ENCODE measurements at regions not wholly inside any gene's neighbourhood (a gene's known extent, or its start where the extent isn't known, plus 50 kb on each side); places are given as distances from the start of the nearest gene placed in this dataset.
"Not testable (repeated sequence)": the region's sequence is repeated elsewhere in the genome, so short reads cannot be mapped to it uniquely, and the experiment has no call there.

DNA sequence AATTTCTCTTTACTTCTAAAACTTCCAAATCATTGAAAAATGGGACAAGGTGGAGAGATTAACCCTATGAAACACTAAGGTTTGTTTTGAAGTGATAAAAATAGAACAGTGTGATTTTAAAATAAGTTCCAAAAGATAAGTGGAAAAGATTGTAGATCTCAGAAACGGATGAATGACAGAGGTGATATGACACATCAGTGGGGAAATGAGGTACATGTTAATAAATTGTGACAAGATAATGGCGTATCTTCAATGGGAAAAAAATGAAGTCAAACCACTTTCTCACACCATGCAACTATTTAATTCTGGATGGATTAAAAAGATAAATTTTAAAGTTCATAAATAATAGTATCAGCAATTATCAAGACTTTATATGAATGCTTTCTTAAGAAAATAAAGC lies 159.7 kb upstream of the VWC2 start:
- TF ChIP-seq, protein P1, sequence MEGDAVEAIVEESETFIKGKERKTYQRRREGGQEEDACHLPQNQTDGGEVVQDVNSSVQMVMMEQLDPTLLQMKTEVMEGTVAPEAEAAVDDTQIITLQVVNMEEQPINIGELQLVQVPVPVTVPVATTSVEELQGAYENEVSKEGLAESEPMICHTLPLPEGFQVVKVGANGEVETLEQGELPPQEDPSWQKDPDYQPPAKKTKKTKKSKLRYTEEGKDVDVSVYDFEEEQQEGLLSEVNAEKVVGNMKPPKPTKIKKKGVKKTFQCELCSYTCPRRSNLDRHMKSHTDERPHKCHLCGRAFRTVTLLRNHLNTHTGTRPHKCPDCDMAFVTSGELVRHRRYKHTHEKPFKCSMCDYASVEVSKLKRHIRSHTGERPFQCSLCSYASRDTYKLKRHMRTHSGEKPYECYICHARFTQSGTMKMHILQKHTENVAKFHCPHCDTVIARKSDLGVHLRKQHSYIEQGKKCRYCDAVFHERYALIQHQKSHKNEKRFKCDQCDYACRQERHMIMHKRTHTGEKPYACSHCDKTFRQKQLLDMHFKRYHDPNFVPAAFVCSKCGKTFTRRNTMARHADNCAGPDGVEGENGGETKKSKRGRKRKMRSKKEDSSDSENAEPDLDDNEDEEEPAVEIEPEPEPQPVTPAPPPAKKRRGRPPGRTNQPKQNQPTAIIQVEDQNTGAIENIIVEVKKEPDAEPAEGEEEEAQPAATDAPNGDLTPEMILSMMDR (IDR thresholded peaks at IDR 0.05; ENCODE audit: unreplicated experiment in 3 of 3), result no peak
- Mint-ChIP-seq H3K27ac (no peak overlapping the region), H3K27me3 (ENCODE audit: low read depth) (no peaks in the 10 kb centered on the region)

DNA sequence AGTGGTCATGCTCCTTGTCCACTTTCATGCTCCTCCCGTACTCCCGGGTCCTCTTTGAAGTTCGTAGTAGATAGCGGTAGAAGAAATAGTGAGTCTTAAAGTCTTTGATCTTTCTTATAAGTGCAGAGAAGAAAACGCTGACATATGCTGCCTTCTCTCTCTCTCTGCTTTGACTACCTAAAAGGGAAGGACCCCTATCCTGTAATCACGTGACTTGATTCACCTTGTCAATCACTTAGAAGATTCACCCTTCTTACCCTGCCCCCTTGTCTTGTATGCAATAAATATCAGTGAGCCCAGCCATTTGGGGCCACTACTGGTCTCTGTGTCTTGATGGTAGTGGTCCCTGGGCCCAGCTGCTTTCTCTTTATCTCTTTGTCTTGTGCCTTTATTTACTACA lies 158.5 kb upstream of the VWC2 start:
- H3K4me1 Mint-ChIP-seq; H3K27ac Mint-ChIP-seq; H3K9me3 Mint-ChIP-seq; H3K27me3 Mint-ChIP-seq (ENCODE audit: low read depth); H3K36me3 Mint-ChIP-seq (ENCODE audit: low read depth); H3K4me3 Mint-ChIP-seq: not testable (repeated sequence)

More for the DNA sequence above, 159.7 kb upstream of the VWC2 start:
- no peaks in the 10 kb centered on the region for H3K36me3 Mint-ChIP-seq (ENCODE audit: low read depth)
- no peak overlapping the region for H3K4me3 Mint-ChIP-seq
- no peaks in the 10 kb centered on the region for H3K4me1 Mint-ChIP-seq
- H3K9me3 Mint-ChIP-seq, result peaks cover 8% of the 10 kb centered on the region

DNA sequence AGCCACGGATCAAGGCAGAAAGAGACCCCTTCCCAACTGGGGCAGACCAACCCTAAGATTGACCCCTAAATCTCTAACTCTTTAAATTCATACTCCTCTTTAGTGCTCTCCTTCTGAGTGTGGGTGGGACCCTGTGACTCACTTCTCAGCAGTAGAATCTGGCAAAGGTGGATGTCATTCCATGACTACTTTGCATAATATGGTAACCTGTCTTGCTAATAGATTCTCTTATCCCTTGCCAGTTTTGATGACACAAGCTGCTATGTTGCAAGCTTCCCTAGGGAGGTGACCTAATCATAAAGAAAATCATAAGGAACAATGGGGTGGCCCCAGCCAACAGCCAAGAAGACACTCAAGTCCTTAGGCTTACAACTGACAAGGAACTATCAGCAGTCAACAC lies 155.4 kb upstream of the VWC2 start:
- H3K9me3 Mint-ChIP-seq, result peaks cover 17% of the 10 kb centered on the region
- H3K27me3 Mint-ChIP-seq (ENCODE audit: low read depth), result no peaks in the 10 kb centered on the region
- no peaks in the 10 kb centered on the region for H3K4me1 Mint-ChIP-seq
- H3K4me3 Mint-ChIP-seq, result no peak overlapping the region
- TF ChIP-seq, protein P1 (IDR thresholded peaks at IDR 0.05; ENCODE audit: unreplicated experiment in 3 of 3), result no peak
- H3K27ac Mint-ChIP-seq, result no peak overlapping the region
- no peaks in the 10 kb centered on the region for H3K36me3 Mint-ChIP-seq (ENCODE audit: low read depth)

DNA sequence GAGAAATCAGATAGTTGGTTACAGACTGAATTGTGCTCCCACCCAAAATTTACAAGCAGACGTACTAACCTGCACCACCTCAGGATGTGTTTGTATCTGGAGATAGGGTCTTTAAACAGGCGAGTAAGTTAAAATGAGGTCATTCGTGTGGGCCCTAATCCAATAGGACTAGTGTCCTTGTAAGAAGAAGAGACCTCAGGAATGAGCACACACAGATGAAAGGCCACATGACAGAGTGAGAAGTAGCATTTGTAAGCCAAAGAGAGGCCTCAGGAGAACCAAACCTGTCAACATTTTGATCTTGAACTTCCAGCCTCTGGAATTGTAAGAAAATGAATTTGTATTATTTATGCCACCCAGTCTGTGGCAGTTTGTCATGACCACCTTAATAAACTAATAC lies 149.5 kb upstream of the VWC2 start:
- Mint-ChIP-seq H3K36me3 (ENCODE audit: low read depth) (no peaks in the 10 kb centered on the region), H3K4me3 (no peak overlapping the region), H3K27ac (no peak overlapping the region), H3K27me3 (ENCODE audit: low read depth) (peaks cover 3% of the 10 kb centered on the region), H3K9me3 (peaks cover 16% of the 10 kb centered on the region), H3K4me1 (no peaks in the 10 kb centered on the region)
- TF ChIP-seq, protein P1 (IDR thresholded peaks at IDR 0.05; ENCODE audit: unreplicated experiment in 3 of 3), result no peak

DNA sequence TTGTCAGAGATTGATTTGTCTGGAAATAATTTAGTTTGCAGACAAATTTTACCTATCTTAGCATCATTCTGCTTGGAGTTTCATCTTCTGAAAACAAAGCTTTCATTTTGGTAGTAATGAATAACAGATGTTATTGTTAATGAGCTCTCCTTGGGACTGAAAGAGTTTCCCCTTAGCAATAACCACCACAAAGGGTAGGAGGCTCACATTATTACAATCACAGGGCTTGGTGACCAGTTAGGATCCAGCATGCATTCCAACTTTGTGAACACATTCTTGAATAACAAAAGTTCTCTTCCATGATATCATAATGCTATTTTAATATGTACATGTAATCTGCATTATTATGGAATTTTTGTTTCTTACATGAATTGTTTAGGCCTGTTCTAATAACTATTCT lies 148.8 kb upstream of the VWC2 start:
- Mint-ChIP-seq H3K27ac (no peak overlapping the region), H3K4me1 (no peaks in the 10 kb centered on the region), H3K9me3 (peaks cover 11% of the 10 kb centered on the region), H3K27me3 (ENCODE audit: low read depth) (peaks cover 3% of the 10 kb centered on the region), H3K4me3 (no peak overlapping the region), H3K36me3 (ENCODE audit: low read depth) (no peaks in the 10 kb centered on the region)
- TF ChIP-seq, protein P1 (IDR thresholded peaks at IDR 0.05; ENCODE audit: unreplicated experiment in 3 of 3), result no peak

DNA sequence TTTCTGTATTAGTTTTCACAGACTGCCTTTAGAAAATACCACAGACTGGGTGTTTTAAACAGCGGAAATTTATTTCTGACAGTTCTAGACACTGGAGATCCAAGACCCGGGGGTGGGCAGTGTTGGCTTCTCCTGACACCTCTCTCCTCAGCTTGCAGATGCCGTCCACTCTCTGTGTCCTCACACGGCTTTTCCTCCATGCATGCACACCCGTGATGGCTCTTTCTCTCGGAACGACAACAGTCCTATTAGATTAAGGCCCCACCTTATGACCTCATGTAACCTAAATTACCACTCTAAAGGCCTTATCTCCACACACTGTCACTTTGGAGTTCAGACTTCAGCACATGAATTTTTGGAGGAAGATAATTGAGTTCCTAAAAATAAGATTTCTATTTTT lies 142.9 kb upstream of the VWC2 start:
- peaks cover 5% of the 10 kb centered on the region for H3K4me1 Mint-ChIP-seq
- H3K27ac Mint-ChIP-seq, result no peak overlapping the region
- H3K9me3 Mint-ChIP-seq, result no peaks in the 10 kb centered on the region
- H3K27me3 Mint-ChIP-seq (ENCODE audit: low read depth), result peaks cover 3% of the 10 kb centered on the region
- H3K4me3 Mint-ChIP-seq, result no peak overlapping the region
- TF ChIP-seq, protein P1 (IDR thresholded peaks at IDR 0.05; ENCODE audit: unreplicated experiment in 3 of 3), result no peak
- no peaks in the 10 kb centered on the region for H3K36me3 Mint-ChIP-seq (ENCODE audit: low read depth)

All from nephron (organoid).